H9 (cell line): ENCODE measurements at regions not wholly inside any gene's neighbourhood (a gene's known extent, or its start where the extent isn't known, plus 50 kb on each side); places are given as distances from the start of the nearest gene placed in this dataset.
A peak's percentile ranks its signal among the peaks of the same experiment; 100 is the strongest.

Source experiments
- DNase-seq: peaks from one replicate; pipeline ENCODE4 v3.0.0-alpha.2; 2017
- H2AFZ ChIP-seq: one replicate; pipeline ENCODE4 v1.6.1; 2013; ENCODE audit warnings: mild to moderate bottlenecking, low read length, control low read depth, moderate library complexity
- H2AK5ac ChIP-seq: 2 replicates; pipeline ENCODE4 v1.6.1; 2013; ENCODE audit warnings: low read length, control low read depth, mixed read lengths; ENCODE audit not compliant: insufficient read length
- H2BK120ac ChIP-seq: one replicate; pipeline ENCODE4 v1.6.1; 2013; ENCODE audit warnings: low read depth, mild to moderate bottlenecking, low read length, control low read depth, inconsistent platforms; ENCODE audit not compliant: poor library complexity, severe bottlenecking
- H2BK12ac ChIP-seq: 2 replicates; pipeline ENCODE4 v1.6.1; 2013; ENCODE audit warnings: low read length, control low read depth, mixed read lengths, low read depth; ENCODE audit not compliant: insufficient read length
- H2BK15ac ChIP-seq: 2 replicates; pipeline ENCODE4 v1.6.1; 2013; ENCODE audit warnings: low read depth, low read length, control low read depth
- H2BK20ac ChIP-seq: one replicate; pipeline ENCODE4 v1.6.1; 2013; ENCODE audit warnings: low read depth, mild to moderate bottlenecking, low read length, control low read depth, inconsistent platforms; ENCODE audit not compliant: poor library complexity, severe bottlenecking
- H2BK5ac ChIP-seq: 2 replicates; pipeline ENCODE4 v1.6.1; 2013; ENCODE audit warnings: low read length, control low read depth, mixed read lengths; ENCODE audit not compliant: insufficient read length
- H3K14ac ChIP-seq: 2 replicates; pipeline ENCODE4 v1.6.1; 2013; ENCODE audit warnings: low read length, control low read depth; ENCODE audit not compliant: insufficient read depth
- H3K18ac ChIP-seq: 2 replicates; pipeline ENCODE4 v1.6.1; 2013; ENCODE audit warnings: low read depth, mild to moderate bottlenecking, mixed read lengths, low read length, control low read depth; ENCODE audit not compliant: insufficient read length
- H3K23ac ChIP-seq: 2 replicates; pipeline ENCODE4 v1.6.1; 2013; ENCODE audit warnings: low read length, control low read depth, mixed read lengths, low read depth; ENCODE audit not compliant: insufficient read length
- H3K23me2 ChIP-seq: 2 replicates; pipeline ENCODE4 v1.6.1; 2013; ENCODE audit warnings: low read depth, mild to moderate bottlenecking, mixed read lengths, low read length, control low read depth; ENCODE audit not compliant: insufficient read length, poor library complexity, severe bottlenecking
- H3K27ac ChIP-seq: 2 replicates; pipeline ENCODE4 v1.5.1; 2013; ENCODE audit warnings: low read length, control low read depth, mixed read lengths, low read depth; ENCODE audit not compliant: insufficient read length
- H3K27me3 ChIP-seq: 2 replicates; pipeline ENCODE4 v1.6.1; 2013; ENCODE audit warnings: low read length, control low read depth, inconsistent platforms; ENCODE audit not compliant: insufficient read depth
- H3K4ac ChIP-seq: 2 replicates; pipeline ENCODE4 v1.6.1; 2013; ENCODE audit warnings: low read depth, mild to moderate bottlenecking, control low read depth, inconsistent platforms, low read length, moderate library complexity
- H3K4me1 ChIP-seq: 2 replicates; pipeline ENCODE4 v1.6.1; 2013; ENCODE audit warnings: low read length, control low read depth, inconsistent platforms; ENCODE audit not compliant: insufficient read depth
- H3K4me2 ChIP-seq: 2 replicates; pipeline ENCODE4 v1.6.1; 2013; ENCODE audit warnings: low read length, control low read depth, mixed read lengths; ENCODE audit not compliant: insufficient read length, insufficient read depth
- H3K56ac ChIP-seq: 2 replicates; pipeline ENCODE4 v1.6.1; 2013; ENCODE audit warnings: low read depth, mild to moderate bottlenecking, mixed read lengths, low read length, control low read depth; ENCODE audit not compliant: insufficient read length
- H3K79me1 ChIP-seq: 2 replicates; pipeline ENCODE4 v1.6.1; 2013; ENCODE audit warnings: low read depth, mild to moderate bottlenecking, moderate library complexity, low read length, control low read depth, inconsistent platforms; ENCODE audit not compliant: insufficient read depth, poor library complexity, severe bottlenecking
- H3K79me2 ChIP-seq: 2 replicates; pipeline ENCODE4 v1.6.1; 2013; ENCODE audit warnings: low read length, control low read depth, inconsistent platforms; ENCODE audit not compliant: insufficient read depth
- H3K9ac ChIP-seq: 2 replicates; pipeline ENCODE4 v1.6.1; 2013; ENCODE audit warnings: low read length, control low read depth, mixed read lengths; ENCODE audit not compliant: insufficient read length; ENCODE audit errors: extremely low read depth
- H3K9me3 ChIP-seq: one replicate; pipeline ENCODE4 v1.6.1; 2013; ENCODE audit warnings: low read depth, low read length, inconsistent platforms; ENCODE audit not compliant: control insufficient read depth
- H3T11ph ChIP-seq: one replicate; pipeline ENCODE4 v1.6.1; 2013; ENCODE audit warnings: mild to moderate bottlenecking, low read length, control low read depth, inconsistent platforms
- H4K20me1 ChIP-seq: one replicate; pipeline ENCODE4 v1.6.1; 2013; ENCODE audit not compliant: control insufficient read depth, insufficient read length, insufficient read depth
- H4K5ac ChIP-seq: 2 replicates; pipeline ENCODE4 v1.6.1; 2013; ENCODE audit warnings: low read depth, mild to moderate bottlenecking, mixed read lengths, low read length, control low read depth; ENCODE audit not compliant: insufficient read length
- H4K8ac ChIP-seq: replicated peaks from 2 replicates; pipeline ENCODE4 v1.6.1; 2013; ENCODE audit warnings: low read length, control low read depth, mixed read lengths, low read depth; ENCODE audit not compliant: insufficient read length
- H4K91ac ChIP-seq: 2 replicates; pipeline ENCODE4 v1.6.1; 2013; ENCODE audit warnings: low read depth, mild to moderate bottlenecking, moderate library complexity, mixed read lengths, low read length, control low read depth; ENCODE audit not compliant: insufficient read length
- H3K27ac Mint-ChIP-seq, 3 experiments: 2 replicates in 2 of 3; 3 replicates in 1 of 3; pipeline ENCODE4 v1.8.0; 2020 to 2021; ENCODE audit warnings: mixed read lengths in 3 of 3, mild to moderate bottlenecking in 1 of 3, moderate library complexity in 1 of 3
- H3K27me3 Mint-ChIP-seq: 2 replicates; pipeline ENCODE4 v1.8.0; 2021; ENCODE audit warnings: low read depth, mild to moderate bottlenecking, moderate library complexity, mixed read lengths
- H3K36me3 Mint-ChIP-seq, 3 experiments: 2 replicates in 2 of 3; 3 replicates in 1 of 3; pipeline ENCODE4 v1.8.0; 2020 to 2021; ENCODE audit warnings: low read depth in 3 of 3, mixed read lengths in 3 of 3; ENCODE audit not compliant: insufficient read depth in 1 of 3
- H3K4me1 Mint-ChIP-seq, 2 experiments: 2 replicates each; pipeline ENCODE4 v1.8.0; 2020; ENCODE audit warnings: mixed read lengths in 2 of 2
- H3K4me3 Mint-ChIP-seq, 2 experiments: 2 replicates in 1 of 2; 3 replicates in 1 of 2; pipeline ENCODE4 v1.8.0; 2020 to 2021; ENCODE audit warnings: mild to moderate bottlenecking in 2 of 2, mixed read lengths in 2 of 2, moderate library complexity in 1 of 2
- H3K9me3 Mint-ChIP-seq, 2 experiments: 2 replicates in 1 of 2; 3 replicates in 1 of 2; pipeline ENCODE4 v1.8.0; 2020; ENCODE audit warnings: mild to moderate bottlenecking in 2 of 2, mixed read lengths in 2 of 2, moderate library complexity in 1 of 2
- CTCF ChIP-seq: fragments of 200-600 bp; sonication (generic); conservative IDR thresholded peaks from 3 replicates; pipeline ENCODE4 v1.8.0; 2021; ENCODE audit warnings: antibody characterized with exemption, mild to moderate bottlenecking
- WGBS: extraction: QIAGEN DNeasy Blood & Tissue Kit; methylation state at CpG from one replicate; pipeline ENCODE4 v1.1.7; 2013; ENCODE audit warnings: missing lambda C conversion rate, low lambda C conversion rate, mixed read lengths; ENCODE audit not compliant: insufficient read length; ENCODE audit errors: extremely low coverage; 5-methylcytosine and 5-hydroxymethylcytosine counted together

- Histone ChIP-seq H2BK120ac (no peak overlapping the region), H2AK5ac (no peak overlapping the region), H3K4me1 (no peaks in the 10 kb centered on the region), H3K27me3 (no peaks in the 10 kb centered on the region), H3K18ac (no peak overlapping the region), H3K79me1 (no peaks in the 10 kb centered on the region), H2BK5ac (no peak overlapping the region), H4K5ac (no peak overlapping the region), H4K91ac (no peak overlapping the region), H3T11ph (no peak overlapping the region), H3K56ac (no peak overlapping the region), H2BK20ac (no peak overlapping the region), H3K23me2 (no peaks in the 10 kb centered on the region), H3K4ac (no peak overlapping the region), H2AFZ (no peak overlapping the region), H3K9ac (no peak overlapping the region), H3K9me3 (no peaks in the 10 kb centered on the region), H3K79me2 (no peaks in the 10 kb centered on the region), H3K4me2 (no peak overlapping the region), H2BK12ac (no peak overlapping the region), H3K14ac (no peak overlapping the region), H3K23ac (no peak overlapping the region), H4K8ac (no peak overlapping the region), H2BK15ac (no peak overlapping the region), H4K20me1 (no peaks in the 10 kb centered on the region), H3K27ac (no peak overlapping the region)
- TF ChIP-seq CTCF, result no peak
- no peaks in the 10 kb centered on the region for H3K4me1 Mint-ChIP-seq
- H3K4me3 Mint-ChIP-seq, result no peak overlapping the region
- peak overlapping the region in 1 of 3 experiments; percentile 28; a peak in 1 of 7 replicates for H3K27ac Mint-ChIP-seq
- H3K27me3 Mint-ChIP-seq, result no peaks in the 10 kb centered on the region
- H3K36me3 Mint-ChIP-seq, result no peaks in the 10 kb centered on the region
- H3K9me3 Mint-ChIP-seq, result no peaks in the 10 kb centered on the region
- DNase-seq, result no peak
- no CpG with 5 or more reads among the region's 4 CpGs for WGBS
Measured at GRCh38 chr3:96466441-96466840, 348.0 kb upstream of the EPHA6 start.
